ENCODE measurements at regions not wholly inside any gene's neighbourhood (a gene's known extent, or its start where the extent isn't known, plus 50 kb on each side); places are given as distances from the start of the nearest gene placed in this dataset.

DNA sequence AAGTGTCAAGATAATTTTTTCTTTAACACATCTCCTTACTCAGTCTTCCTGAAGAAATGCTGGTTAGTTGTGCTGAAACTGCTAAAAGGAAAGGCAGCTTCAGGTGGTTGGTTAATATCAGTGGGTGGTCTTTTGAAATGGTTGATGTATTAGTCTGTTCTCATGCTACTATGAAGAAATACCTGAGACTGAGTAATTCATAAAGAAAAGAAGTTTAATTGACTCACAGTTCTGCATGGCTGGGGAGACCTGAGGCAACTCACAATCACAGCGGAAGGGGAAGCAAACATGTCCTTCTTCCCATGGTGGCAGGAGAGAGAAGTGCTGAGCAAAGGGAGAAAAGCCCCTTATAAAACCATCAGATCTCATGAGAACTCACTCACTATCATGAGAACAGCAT is 125.9 kb upstream of the CYRIA start:
- TF ChIP-seq, protein P1, sequence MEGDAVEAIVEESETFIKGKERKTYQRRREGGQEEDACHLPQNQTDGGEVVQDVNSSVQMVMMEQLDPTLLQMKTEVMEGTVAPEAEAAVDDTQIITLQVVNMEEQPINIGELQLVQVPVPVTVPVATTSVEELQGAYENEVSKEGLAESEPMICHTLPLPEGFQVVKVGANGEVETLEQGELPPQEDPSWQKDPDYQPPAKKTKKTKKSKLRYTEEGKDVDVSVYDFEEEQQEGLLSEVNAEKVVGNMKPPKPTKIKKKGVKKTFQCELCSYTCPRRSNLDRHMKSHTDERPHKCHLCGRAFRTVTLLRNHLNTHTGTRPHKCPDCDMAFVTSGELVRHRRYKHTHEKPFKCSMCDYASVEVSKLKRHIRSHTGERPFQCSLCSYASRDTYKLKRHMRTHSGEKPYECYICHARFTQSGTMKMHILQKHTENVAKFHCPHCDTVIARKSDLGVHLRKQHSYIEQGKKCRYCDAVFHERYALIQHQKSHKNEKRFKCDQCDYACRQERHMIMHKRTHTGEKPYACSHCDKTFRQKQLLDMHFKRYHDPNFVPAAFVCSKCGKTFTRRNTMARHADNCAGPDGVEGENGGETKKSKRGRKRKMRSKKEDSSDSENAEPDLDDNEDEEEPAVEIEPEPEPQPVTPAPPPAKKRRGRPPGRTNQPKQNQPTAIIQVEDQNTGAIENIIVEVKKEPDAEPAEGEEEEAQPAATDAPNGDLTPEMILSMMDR (IDR thresholded peaks at IDR 0.05): no peak
- TF ChIP-seq EP300 (IDR thresholded peaks at IDR 0.05): no peak

Measured in suprapubic skin (tissue), 3 donors.